Esophagus squamous epithelium (tissue), 5 donors: ENCODE measurements at regions not wholly inside any gene's neighbourhood (a gene's known extent, or its start where the extent isn't known, plus 50 kb on each side); places are given as distances from the start of the nearest gene placed in this dataset.
"Not testable (repeated sequence)": the region's sequence is repeated elsewhere in the genome, so short reads cannot be mapped to it uniquely, and the experiment has no call there.

Experiments
- DNase-seq: peaks from one replicate; lab custom pipeline; 2025; lab: John Stamatoyannopoulos, UW
- H3K27ac ChIP-seq, 4 donors: fragments of 200-600 bp; sonication (generic); one replicate each; pipeline ENCODE4 v1.5.1; 2016 to 2019; ENCODE audit warnings: mild to moderate bottlenecking in 1 of 4
- H3K27me3 ChIP-seq, 4 donors: fragments of 200-600 bp; sonication (generic); 1 replicate in 3 of 4; 2 replicates in 1 of 4; pipeline versions ENCODE4 v1.5.1 to v1.6.0; 2017 to 2021; ENCODE audit warnings: antibody characterized with exemption in 1 of 4
- H3K36me3 ChIP-seq, 3 donors: fragments of 200-600 bp; sonication (generic); one replicate each; pipeline ENCODE4 v1.5.1; 2016 to 2019
- H3K4me1 ChIP-seq, 3 donors: fragments of 200-600 bp; sonication (generic); one replicate each; pipeline ENCODE4 v1.5.1; 2017 to 2019
- H3K4me3 ChIP-seq, 4 donors: fragments of 200-600 bp; sonication (generic); 1 replicate in 3 of 4; 2 replicates in 1 of 4; pipeline ENCODE4 v1.5.1; 2016 to 2019; ENCODE audit warnings: mild to moderate bottlenecking in 2 of 4, moderate library complexity in 1 of 4
- H3K9me3 ChIP-seq, 3 donors: fragments of 200-600 bp; sonication (generic); one replicate each; pipeline ENCODE4 v1.5.1; 2016 to 2019
- CTCF ChIP-seq, 6 experiments: fragments of 450-650 bp in 4 of 6; fragments of 200-600 bp in 2 of 6; sonication (generic) in 2 of 6; IDR thresholded peaks; one replicate each; pipeline ENCODE4 v1.5.1; 2016 to 2019; ENCODE audit warnings: antibody characterized with exemption in 6 of 6, mild to moderate bottlenecking in 4 of 6, moderate library complexity in 4 of 6
- POLR2A ChIP-seq, 4 donors: fragments of 450-650 bp; IDR thresholded peaks; one replicate each; pipeline ENCODE4 v1.6.1; 2017; ENCODE audit warnings: antibody characterized with exemption in 4 of 4, mild to moderate bottlenecking in 4 of 4, moderate library complexity in 3 of 4
- WGBS, 2 donors: methylation state at CpG; one replicate each; pipeline ENCODE4 v1.1.5; 2018; 5-methylcytosine and 5-hydroxymethylcytosine counted together
- intact Hi-C: fragments of 100-400 bp; cut with DNase I; formaldehyde crosslinking; loops from one replicate; pipeline ENCODE4 v1.15.0; 2022
- donor health status: DM: yes; HTN: yes; CAD: no.

- TF ChIP-seq POLR2A (IDR thresholded peaks at IDR 0.05) (no peak), CTCF (IDR thresholded peaks at IDR 0.05) (no peak)
- Histone ChIP-seq H3K36me3 (no peaks in the 10 kb centered on the region), H3K4me1 (no peaks in the 10 kb centered on the region), H3K27ac (no peak overlapping the region), H3K27me3 (no peaks in the 10 kb centered on the region), H3K9me3 (peaks cover 0 to 7% (median 2%) of the 10 kb centered on the region in 3 donors), H3K4me3 (no peak overlapping the region)
- DNase-seq, result no peak
- intact Hi-C loops, result no loop called here
- 82 to 88% methylated on average over 2 of the region's 2 CpGs for WGBS, 2 donors
These were observed 191.8 kb upstream of the DPYD start for GRCh38 chr1:98112626-98113025.

- Histone ChIP-seq H3K9me3 (peaks cover 0 to 15% (median 8%) of the 10 kb centered on the region in 3 donors), H3K27ac (no peak overlapping the region), H3K36me3 (no peaks in the 10 kb centered on the region), H3K27me3 (no peaks in the 10 kb centered on the region), H3K4me1 (no peaks in the 10 kb centered on the region), H3K4me3 (no peak overlapping the region)
- intact Hi-C loops, result no loop called here
- DNase-seq, result no peak
- TF ChIP-seq POLR2A (IDR thresholded peaks at IDR 0.05) (no peak), CTCF (IDR thresholded peaks at IDR 0.05) (no peak)
These were observed 189.8 kb upstream of the DPYD start for GRCh38 chr1:98110674-98111073.

GRCh38 chr1:98108378-98108777, 187.5 kb upstream of the DPYD start:
- H3K4me1 ChIP-seq, H3K4me3 ChIP-seq, H3K36me3 ChIP-seq, H3K27ac ChIP-seq, H3K27me3 ChIP-seq, intact Hi-C loops, DNase-seq: not testable (repeated sequence)
- peaks cover 0 to 15% (median 8%) of the 10 kb centered on the region in 3 donors for H3K9me3 ChIP-seq
- WGBS, 2 donors, result 63 to 85% methylated on average over 1 of the region's 1 CpG

GRCh38 chr1:98107256-98107655, 186.4 kb upstream of the DPYD start:
- Histone ChIP-seq H3K27ac (no peak overlapping the region), H3K36me3 (no peaks in the 10 kb centered on the region), H3K27me3 (no peaks in the 10 kb centered on the region), H3K4me1 (peaks cover 0 to 7% (median 0%) of the 10 kb centered on the region in 3 donors), H3K9me3 (peaks cover 0 to 15% (median 8%) of the 10 kb centered on the region in 3 donors), H3K4me3 (no peak overlapping the region)
- no peak for TF ChIP-seq CTCF (IDR thresholded peaks at IDR 0.05)
- DNase-seq, result no peak
- intact Hi-C loops, result no loop called here
- WGBS, 2 donors, result 95% methylated on average over 1 of the region's 1 CpG

GRCh38 chr1:98104289-98104688, 183.5 kb upstream of the DPYD start:
- Histone ChIP-seq H3K27ac (no peak overlapping the region), H3K9me3 (peaks cover 0 to 15% (median 8%) of the 10 kb centered on the region in 3 donors), H3K36me3 (no peaks in the 10 kb centered on the region), H3K27me3 (no peaks in the 10 kb centered on the region), H3K4me3 (no peak overlapping the region), H3K4me1 (peaks cover 0 to 7% (median 0%) of the 10 kb centered on the region in 3 donors)
- intact Hi-C loops, result no loop called here
- no peak for DNase-seq
- 30 to 35% methylated on average over 3 of the region's 3 CpGs for WGBS, 2 donors
- no peak for TF ChIP-seq CTCF (IDR thresholded peaks at IDR 0.05)
- no peak for TF ChIP-seq POLR2A (IDR thresholded peaks at IDR 0.05)
